Vagina (tissue), 2 donors: ENCODE measurements at regions not wholly inside any gene's neighbourhood (a gene's known extent, or its start where the extent isn't known, plus 50 kb on each side); places are given as distances from the start of the nearest gene placed in this dataset.

Experiments
- POLR2A ChIP-seq, 2 donors: fragments of 450-650 bp; IDR thresholded peaks; one replicate each; pipeline ENCODE4 v1.6.1; 2017; ENCODE audit warnings: antibody characterized with exemption in 2 of 2, mild to moderate bottlenecking in 2 of 2, moderate library complexity in 2 of 2
- TF ChIP-seq, protein P1 (sequence below), 3 experiments: fragments of 450-650 bp in 2 of 3; fragments of 200-600 bp in 1 of 3; sonication (generic) in 1 of 3; IDR thresholded peaks; one replicate each; pipeline ENCODE4 v1.5.1; 2017 to 2019; ENCODE audit warnings: antibody characterized with exemption in 3 of 3, mild to moderate bottlenecking in 2 of 3, moderate library complexity in 2 of 3

DNA sequence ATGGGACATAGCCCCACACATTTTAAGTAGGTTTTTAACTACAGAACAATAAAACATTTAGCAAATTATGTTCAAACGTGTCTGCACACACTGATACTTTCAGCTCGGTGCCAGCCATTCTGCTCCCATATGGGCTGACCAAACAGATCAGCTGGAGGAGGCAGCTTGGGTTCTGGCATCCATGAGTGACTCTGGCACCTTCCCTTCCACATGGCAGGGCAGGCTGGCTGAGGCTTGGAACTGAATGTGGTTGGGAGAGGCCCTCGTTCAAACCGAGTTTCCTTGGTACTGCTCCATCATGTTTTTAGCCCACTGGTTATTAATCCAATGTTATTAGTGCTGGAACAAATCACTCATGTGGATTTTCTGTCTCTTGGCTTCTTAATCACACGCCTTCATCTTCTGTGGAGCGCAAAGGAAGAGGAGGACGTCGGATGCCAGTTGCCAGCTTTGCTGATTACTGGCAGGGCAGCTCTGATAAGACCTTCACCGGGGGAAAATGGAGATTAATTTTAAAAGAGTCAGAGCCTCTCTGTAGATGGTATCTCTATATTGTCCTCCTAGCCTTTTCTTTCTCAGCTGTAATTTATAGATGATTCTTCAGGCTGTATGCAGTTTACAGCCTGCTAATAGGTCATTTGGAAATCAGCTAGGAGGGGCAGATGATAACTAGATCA lies 93.1 kb upstream of the TIAM2 start:
- TF ChIP-seq POLR2A (IDR thresholded peaks at IDR 0.05), result no peak
- TF ChIP-seq, protein P1, sequence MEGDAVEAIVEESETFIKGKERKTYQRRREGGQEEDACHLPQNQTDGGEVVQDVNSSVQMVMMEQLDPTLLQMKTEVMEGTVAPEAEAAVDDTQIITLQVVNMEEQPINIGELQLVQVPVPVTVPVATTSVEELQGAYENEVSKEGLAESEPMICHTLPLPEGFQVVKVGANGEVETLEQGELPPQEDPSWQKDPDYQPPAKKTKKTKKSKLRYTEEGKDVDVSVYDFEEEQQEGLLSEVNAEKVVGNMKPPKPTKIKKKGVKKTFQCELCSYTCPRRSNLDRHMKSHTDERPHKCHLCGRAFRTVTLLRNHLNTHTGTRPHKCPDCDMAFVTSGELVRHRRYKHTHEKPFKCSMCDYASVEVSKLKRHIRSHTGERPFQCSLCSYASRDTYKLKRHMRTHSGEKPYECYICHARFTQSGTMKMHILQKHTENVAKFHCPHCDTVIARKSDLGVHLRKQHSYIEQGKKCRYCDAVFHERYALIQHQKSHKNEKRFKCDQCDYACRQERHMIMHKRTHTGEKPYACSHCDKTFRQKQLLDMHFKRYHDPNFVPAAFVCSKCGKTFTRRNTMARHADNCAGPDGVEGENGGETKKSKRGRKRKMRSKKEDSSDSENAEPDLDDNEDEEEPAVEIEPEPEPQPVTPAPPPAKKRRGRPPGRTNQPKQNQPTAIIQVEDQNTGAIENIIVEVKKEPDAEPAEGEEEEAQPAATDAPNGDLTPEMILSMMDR (IDR thresholded peaks at IDR 0.05), result no peak
